ENCODE measurements at regions not wholly inside any gene's neighbourhood (a gene's known extent, or its start where the extent isn't known, plus 50 kb on each side); places are given as distances from the start of the nearest gene placed in this dataset.

GRCh38 chr2:173521450-173522192 is 166.9 kb downstream of the CDCA7 start (continued):
- TF ChIP-seq JUN (IDR thresholded peaks at IDR 0.05; ENCODE audit: low read depth, low read length) (no peak), FOSL1 (IDR thresholded peaks at IDR 0.05; ENCODE audit: insufficient read depth, low read depth, low read length) (no peak), SP1 (IDR thresholded peaks at IDR 0.05; ENCODE audit: low read depth, low read length) (no peak), SP2 (IDR thresholded peaks at IDR 0.05; ENCODE audit: low read length) (no peak), PHF8 (conservative IDR thresholded peaks at IDR 0.05; ENCODE audit: low read depth, low read length) (no peak), NRF1 (IDR thresholded peaks at IDR 0.05; ENCODE audit: low read depth, low read length) (no peak), SAP30 (IDR thresholded peaks at IDR 0.05; ENCODE audit: insufficient read depth, insufficient replicate concordance, low read length) (no peak), ASH2L (IDR thresholded peaks at IDR 0.05; ENCODE audit: low read length) (no peak), ATF3 (IDR thresholded peaks at IDR 0.05; ENCODE audit: insufficient read depth, low read depth, low read length) (no peak), RAD21 (IDR thresholded peaks at IDR 0.05 in 1 of 2, conservative IDR thresholded peaks at IDR 0.05 in 1 of 2; ENCODE audit: low read depth in 2 of 2, low read length in 2 of 2) (no peak)
